ENCODE measurements at regions not wholly inside any gene's neighbourhood (a gene's known extent, or its start where the extent isn't known, plus 50 kb on each side); places are given as distances from the start of the nearest gene placed in this dataset.

- Histone ChIP-seq H3K9me2 (replicated peaks; ENCODE audit: insufficient read depth, low read length) (no peaks in the 10 kb centered on the region), H3K36me3 (ENCODE audit: low read length) (no peaks in the 10 kb centered on the region), H2AFZ (ENCODE audit: low read depth, low read length, severe bottlenecking) (no peak overlapping the region), H4K20me1 (ENCODE audit: low read depth, low read length) (no peaks in the 10 kb centered on the region), H3K79me2 (ENCODE audit: insufficient read depth, low read length) (no peaks in the 10 kb centered on the region), H3K27me3 (ENCODE audit: low read length) (no peaks in the 10 kb centered on the region), H3K9ac (ENCODE audit: low read length) (no peak overlapping the region), H3K9me3 (ENCODE audit: insufficient read depth, low read length) (no peaks in the 10 kb centered on the region), H3F3A (ENCODE audit: insufficient read depth) (no peaks in the 10 kb centered on the region), H3K4me3 (ENCODE audit: insufficient read depth, low read length, poor library complexity, severe bottlenecking) (no peak overlapping the region), H3K27ac (ENCODE audit: low read depth, low read length) (no peak overlapping the region), H3K4me2 (ENCODE audit: low read depth, low read length, poor library complexity, severe bottlenecking) (no peak overlapping the region)
- TF ChIP-seq EZH2phosphoT487 (conservative IDR thresholded peaks at IDR 0.05; ENCODE audit: low read length) (no peak), CTCF (IDR thresholded peaks at IDR 0.05; ENCODE audit: insufficient read depth, low read length, poor library complexity, severe bottlenecking) (no peak)
Observed at GRCh38 chr20:61162451-61162850, 89.6 kb upstream of the CDH4 start.

GRCh38 chr20:61163031-61163430 is 89.0 kb upstream of the CDH4 start:
- Histone ChIP-seq H3F3A (ENCODE audit: insufficient read depth) (no peaks in the 10 kb centered on the region), H3K4me3 (ENCODE audit: insufficient read depth, low read length, poor library complexity, severe bottlenecking) (no peak overlapping the region), H3K9ac (ENCODE audit: low read length) (no peak overlapping the region), H3K36me3 (ENCODE audit: low read length) (no peaks in the 10 kb centered on the region), H3K27me3 (ENCODE audit: low read length) (no peaks in the 10 kb centered on the region), H3K79me2 (ENCODE audit: insufficient read depth, low read length) (no peaks in the 10 kb centered on the region), H2AFZ (ENCODE audit: low read depth, low read length, severe bottlenecking) (no peak overlapping the region), H3K4me2 (ENCODE audit: low read depth, low read length, poor library complexity, severe bottlenecking) (no peak overlapping the region), H4K20me1 (ENCODE audit: low read depth, low read length) (no peaks in the 10 kb centered on the region), H3K9me2 (replicated peaks; ENCODE audit: insufficient read depth, low read length) (no peaks in the 10 kb centered on the region), H3K27ac (ENCODE audit: low read depth, low read length) (no peak overlapping the region), H3K9me3 (ENCODE audit: insufficient read depth, low read length) (no peaks in the 10 kb centered on the region)
- TF ChIP-seq EZH2phosphoT487 (conservative IDR thresholded peaks at IDR 0.05; ENCODE audit: low read length) = no peak
- TF ChIP-seq CTCF (IDR thresholded peaks at IDR 0.05; ENCODE audit: insufficient read depth, low read length, poor library complexity, severe bottlenecking) = no peak

GRCh38 chr20:61166324-61166723 is 85.7 kb upstream of the CDH4 start:
- no peaks in the 10 kb centered on the region for H3K9me2 ChIP-seq (replicated peaks; ENCODE audit: insufficient read depth, low read length)
- no peaks in the 10 kb centered on the region for H3K36me3 ChIP-seq (ENCODE audit: low read length)
- no peak overlapping the region for H2AFZ ChIP-seq (ENCODE audit: low read depth, low read length, severe bottlenecking)
- no peak overlapping the region for H3K4me2 ChIP-seq (ENCODE audit: low read depth, low read length, poor library complexity, severe bottlenecking)
- TF ChIP-seq CTCF (IDR thresholded peaks at IDR 0.05; ENCODE audit: insufficient read depth, low read length, poor library complexity, severe bottlenecking) (no peak), EZH2phosphoT487 (conservative IDR thresholded peaks at IDR 0.05; ENCODE audit: low read length) (no peak)
- H3K79me2 ChIP-seq (ENCODE audit: insufficient read depth, low read length) = no peaks in the 10 kb centered on the region
- no peaks in the 10 kb centered on the region for H3F3A ChIP-seq (ENCODE audit: insufficient read depth)
- no peak overlapping the region for H3K9ac ChIP-seq (ENCODE audit: low read length)
- no peaks in the 10 kb centered on the region for H3K27me3 ChIP-seq (ENCODE audit: low read length)
- H3K27ac ChIP-seq (ENCODE audit: low read depth, low read length) = no peak overlapping the region
- H3K4me3 ChIP-seq (ENCODE audit: insufficient read depth, low read length, poor library complexity, severe bottlenecking) = no peak overlapping the region
- H4K20me1 ChIP-seq (ENCODE audit: low read depth, low read length) = no peaks in the 10 kb centered on the region
- no peaks in the 10 kb centered on the region for H3K9me3 ChIP-seq (ENCODE audit: insufficient read depth, low read length)

GRCh38 chr20:61168605-61169004 is 83.5 kb upstream of the CDH4 start:
- no peaks in the 10 kb centered on the region for H4K20me1 ChIP-seq (ENCODE audit: low read depth, low read length)
- TF ChIP-seq CTCF (IDR thresholded peaks at IDR 0.05; ENCODE audit: insufficient read depth, low read length, poor library complexity, severe bottlenecking) = no peak
- no peak for TF ChIP-seq EZH2phosphoT487 (conservative IDR thresholded peaks at IDR 0.05; ENCODE audit: low read length)
- H3K27me3 ChIP-seq (ENCODE audit: low read length) = no peaks in the 10 kb centered on the region
- no peak overlapping the region for H2AFZ ChIP-seq (ENCODE audit: low read depth, low read length, severe bottlenecking)
- no peaks in the 10 kb centered on the region for H3K9me3 ChIP-seq (ENCODE audit: insufficient read depth, low read length)
- no peaks in the 10 kb centered on the region for H3K36me3 ChIP-seq (ENCODE audit: low read length)
- no peak overlapping the region for H3K27ac ChIP-seq (ENCODE audit: low read depth, low read length)
- H3K79me2 ChIP-seq (ENCODE audit: insufficient read depth, low read length) = no peaks in the 10 kb centered on the region
- no peaks in the 10 kb centered on the region for H3F3A ChIP-seq (ENCODE audit: insufficient read depth)
- H3K9me2 ChIP-seq (replicated peaks; ENCODE audit: insufficient read depth, low read length) = no peaks in the 10 kb centered on the region
- H3K9ac ChIP-seq (ENCODE audit: low read length) = no peak overlapping the region
- H3K4me3 ChIP-seq (ENCODE audit: insufficient read depth, low read length, poor library complexity, severe bottlenecking) = no peak overlapping the region
- no peak overlapping the region for H3K4me2 ChIP-seq (ENCODE audit: low read depth, low read length, poor library complexity, severe bottlenecking)
